Upper lobe of right lung (tissue), 1 donor: ENCODE measurements at regions not wholly inside any gene's neighbourhood (a gene's known extent, or its start where the extent isn't known, plus 50 kb on each side); places are given as distances from the start of the nearest gene placed in this dataset.

ENCODE experiments used
- ATAC-seq: fragments of 200-7000 bp; cut with Tn5 transposase; one replicate; pipeline ENCODE4 v1.9.1; 2020; ENCODE audit warnings: mild to moderate bottlenecking, moderate library complexity
- DNase-seq: peaks from one replicate; pipeline ENCODE4 v3.0.0-alpha.2; 2020
- H3K27ac ChIP-seq: fragments of 200-600 bp; one replicate; pipeline ENCODE4 v1.8.0; 2022
- H3K27me3 ChIP-seq: fragments of 200-600 bp; one replicate; pipeline ENCODE4 v1.8.0; 2022; ENCODE audit warnings: mild to moderate bottlenecking
- H3K36me3 ChIP-seq: fragments of 200-600 bp; one replicate; pipeline ENCODE4 v1.8.0; 2022
- H3K4me1 ChIP-seq: fragments of 200-600 bp; one replicate; pipeline ENCODE4 v1.8.0; 2022
- H3K4me3 ChIP-seq: fragments of 200-600 bp; one replicate; pipeline ENCODE4 v1.8.0; 2022; ENCODE audit warnings: mild to moderate bottlenecking
- H3K9me3 ChIP-seq: fragments of 200-600 bp; one replicate; pipeline ENCODE4 v1.8.0; 2022
- intact Hi-C: fragments of 100-400 bp; cut with DNase I; formaldehyde crosslinking; loops from one replicate; pipeline ENCODE4 v1.11.0; 2022
- TF ChIP-seq, protein P1 (sequence below): fragments of 200-600 bp; IDR thresholded peaks from one replicate; pipeline ENCODE4 v1.8.0; 2022; ENCODE audit warnings: antibody characterized with exemption
- donor health status: DM: no; HTN: yes; CAD: no; lungs with severe emphysema.

DNA sequence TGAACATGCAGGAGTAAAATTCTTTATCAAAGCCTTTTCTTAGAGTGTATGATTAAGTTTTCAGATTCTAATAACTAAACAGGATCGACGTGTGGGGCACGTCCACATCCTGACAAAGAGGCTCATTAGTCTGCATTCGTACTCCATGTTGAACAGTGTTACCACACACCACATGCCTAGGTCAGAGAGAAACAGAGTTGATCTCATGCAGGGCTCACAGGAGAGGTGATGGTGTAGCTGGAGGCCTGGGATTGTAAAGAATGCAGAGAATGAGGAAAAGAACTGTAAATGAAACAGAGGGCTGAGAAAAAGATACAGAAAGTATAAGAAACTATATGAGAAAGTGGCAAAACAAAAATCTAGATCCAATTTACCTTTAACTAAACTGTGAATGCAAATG is 632.5 kb downstream of the BCL11A start:
- Histone ChIP-seq H3K4me1 (no peaks in the 10 kb centered on the region), H3K9me3 (no peaks in the 10 kb centered on the region), H3K36me3 (no peaks in the 10 kb centered on the region), H3K4me3 (no peak overlapping the region), H3K27ac (no peak overlapping the region), H3K27me3 (no peaks in the 10 kb centered on the region)
- intact Hi-C loops = no loop called here
- ATAC-seq (no peak), DNase-seq (no peak)
- TF ChIP-seq, protein P1, sequence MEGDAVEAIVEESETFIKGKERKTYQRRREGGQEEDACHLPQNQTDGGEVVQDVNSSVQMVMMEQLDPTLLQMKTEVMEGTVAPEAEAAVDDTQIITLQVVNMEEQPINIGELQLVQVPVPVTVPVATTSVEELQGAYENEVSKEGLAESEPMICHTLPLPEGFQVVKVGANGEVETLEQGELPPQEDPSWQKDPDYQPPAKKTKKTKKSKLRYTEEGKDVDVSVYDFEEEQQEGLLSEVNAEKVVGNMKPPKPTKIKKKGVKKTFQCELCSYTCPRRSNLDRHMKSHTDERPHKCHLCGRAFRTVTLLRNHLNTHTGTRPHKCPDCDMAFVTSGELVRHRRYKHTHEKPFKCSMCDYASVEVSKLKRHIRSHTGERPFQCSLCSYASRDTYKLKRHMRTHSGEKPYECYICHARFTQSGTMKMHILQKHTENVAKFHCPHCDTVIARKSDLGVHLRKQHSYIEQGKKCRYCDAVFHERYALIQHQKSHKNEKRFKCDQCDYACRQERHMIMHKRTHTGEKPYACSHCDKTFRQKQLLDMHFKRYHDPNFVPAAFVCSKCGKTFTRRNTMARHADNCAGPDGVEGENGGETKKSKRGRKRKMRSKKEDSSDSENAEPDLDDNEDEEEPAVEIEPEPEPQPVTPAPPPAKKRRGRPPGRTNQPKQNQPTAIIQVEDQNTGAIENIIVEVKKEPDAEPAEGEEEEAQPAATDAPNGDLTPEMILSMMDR = no peak

DNA sequence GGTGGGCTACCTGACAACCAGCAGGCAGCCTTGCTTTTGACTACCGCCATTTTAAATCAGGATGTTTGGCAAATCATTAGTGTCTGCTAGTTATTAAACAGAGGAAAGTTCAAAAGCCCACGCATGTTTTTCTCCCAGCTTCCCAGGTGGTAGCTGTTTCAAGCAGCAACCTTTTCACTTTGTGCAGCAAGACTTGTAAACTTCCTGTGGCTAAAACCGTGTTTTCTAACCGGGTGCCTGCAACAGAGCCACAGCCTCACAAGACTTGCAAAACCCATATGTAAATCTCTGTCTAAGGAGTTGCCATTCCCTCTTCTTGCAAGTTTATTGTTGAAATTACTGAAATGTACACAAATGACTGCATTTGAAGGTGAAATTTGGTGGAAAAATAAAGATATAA is 633.1 kb downstream of the BCL11A start:
- H3K4me3 ChIP-seq = no peak overlapping the region
- TF ChIP-seq, protein P1 = no peak
- DNase-seq (no peak), ATAC-seq (no peak)
- H3K4me1 ChIP-seq = no peaks in the 10 kb centered on the region
- H3K9me3 ChIP-seq = no peaks in the 10 kb centered on the region
- H3K27ac ChIP-seq = no peak overlapping the region
- H3K36me3 ChIP-seq = no peaks in the 10 kb centered on the region
- no peaks in the 10 kb centered on the region for H3K27me3 ChIP-seq
- intact Hi-C loops = no loop called here

DNA sequence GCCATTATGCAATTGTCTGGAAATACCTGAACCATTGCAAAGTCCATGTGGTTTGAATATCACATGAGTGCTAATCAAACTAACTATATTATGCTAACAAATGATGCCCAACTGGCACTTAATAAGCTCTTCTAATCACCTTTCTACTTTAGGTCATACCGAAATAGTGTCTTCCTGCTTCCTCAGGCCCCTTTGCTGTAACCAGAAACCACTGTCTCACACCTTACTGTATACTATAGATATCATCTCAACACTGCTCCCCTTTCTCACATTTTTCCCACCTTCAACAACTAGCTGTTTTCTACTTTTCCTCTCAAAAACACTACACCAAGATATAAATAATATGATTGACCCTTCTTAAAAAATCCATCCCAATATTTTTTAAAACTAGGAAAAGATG is 633.9 kb downstream of the BCL11A start:
- H3K27ac ChIP-seq = no peak overlapping the region

DNA sequence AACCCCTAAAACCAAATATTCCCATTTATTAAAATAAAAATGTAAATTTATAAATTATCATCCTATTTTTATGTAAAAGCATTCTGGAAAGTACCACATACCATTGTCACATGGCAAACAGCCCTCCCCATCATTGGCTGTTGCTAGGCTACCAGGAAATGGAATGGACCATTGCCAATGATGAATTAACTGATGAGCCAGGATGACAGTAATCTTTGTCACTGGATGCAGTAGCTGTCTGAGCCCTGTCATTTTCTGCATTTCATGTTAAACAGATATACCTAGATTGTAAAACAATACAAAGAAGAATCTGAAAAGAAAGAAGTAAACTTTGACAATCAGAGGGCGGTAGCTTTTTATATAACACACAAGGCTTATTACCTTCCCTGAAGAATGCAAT is 641.4 kb downstream of the BCL11A start:
- intact Hi-C loops = no loop called here
- DNase-seq (no peak), ATAC-seq (no peak)
- Histone ChIP-seq H3K4me1 (no peaks in the 10 kb centered on the region), H3K4me3 (no peak overlapping the region), H3K27me3 (no peaks in the 10 kb centered on the region), H3K36me3 (no peaks in the 10 kb centered on the region), H3K9me3 (no peaks in the 10 kb centered on the region), H3K27ac (no peak overlapping the region)
- TF ChIP-seq, protein P1 = no peak

More for the DNA sequence above, 633.9 kb downstream of the BCL11A start:
- DNase-seq = no peak
- Histone ChIP-seq H3K27me3 (no peaks in the 10 kb centered on the region), H3K4me1 (no peaks in the 10 kb centered on the region), H3K36me3 (no peaks in the 10 kb centered on the region), H3K4me3 (no peak overlapping the region), H3K9me3 (no peaks in the 10 kb centered on the region)
- TF ChIP-seq, protein P1 = no peak
- no peak for ATAC-seq
- intact Hi-C loops = no loop called here

DNA sequence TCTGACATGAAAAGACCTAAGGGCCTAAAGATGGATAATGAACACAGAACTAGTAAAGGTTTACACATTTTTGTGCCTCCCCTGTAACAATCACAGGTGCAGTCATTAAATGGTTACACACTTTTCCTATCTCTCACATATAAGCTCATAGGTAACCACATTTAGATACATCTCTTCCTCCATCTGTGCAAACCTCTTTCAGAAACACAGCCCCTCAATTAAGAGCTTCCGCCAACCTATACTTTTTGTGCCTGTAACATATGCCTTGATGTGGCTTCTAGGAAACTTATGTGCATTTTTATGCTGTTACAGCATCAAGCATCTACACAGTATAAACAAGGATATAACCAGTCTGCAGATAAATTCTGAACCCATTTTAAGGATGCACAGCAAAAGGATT is 643.3 kb downstream of the BCL11A start:
- H3K27me3 ChIP-seq = no peaks in the 10 kb centered on the region
- DNase-seq = no peak
- no peak for ATAC-seq
- H3K9me3 ChIP-seq = no peaks in the 10 kb centered on the region
- TF ChIP-seq, protein P1 = no peak
- no peaks in the 10 kb centered on the region for H3K4me1 ChIP-seq
- H3K36me3 ChIP-seq = no peaks in the 10 kb centered on the region
- no peak overlapping the region for H3K4me3 ChIP-seq
- H3K27ac ChIP-seq = no peak overlapping the region
- intact Hi-C loops = no loop called here

- no peak for DNase-seq
- Histone ChIP-seq H3K9me3 (no peaks in the 10 kb centered on the region), H3K36me3 (no peaks in the 10 kb centered on the region), H3K27me3 (no peaks in the 10 kb centered on the region), H3K4me3 (no peak overlapping the region), H3K4me1 (no peaks in the 10 kb centered on the region), H3K27ac (no peak overlapping the region)
- intact Hi-C loops = no loop called here
- no peak for ATAC-seq
- TF ChIP-seq, protein P1 = no peak
Measured at GRCh38 chr2:59909147-59909546, 644.3 kb downstream of the BCL11A start.
